Sigmoid colon (tissue), 6 donors: ENCODE measurements at regions not wholly inside any gene's neighbourhood (a gene's known extent, or its start where the extent isn't known, plus 50 kb on each side); places are given as distances from the start of the nearest gene placed in this dataset.
A peak's percentile ranks its signal among the peaks of the same experiment; 100 is the strongest.
"Not testable (repeated sequence)": the region's sequence is repeated elsewhere in the genome, so short reads cannot be mapped to it uniquely, and the experiment has no call there.

ENCODE experiments used
- DNase-seq: peaks from one replicate; pipeline ENCODE4 v3.0.0-alpha.2; 2019
- H3K27ac ChIP-seq, 4 donors: fragments of 200-600 bp; sonication (generic); one replicate each; pipeline ENCODE4 v1.5.1; 2016 to 2019; ENCODE audit warnings: mild to moderate bottlenecking in 1 of 4
- H3K27me3 ChIP-seq, 3 donors: fragments of 200-600 bp; sonication (generic); one replicate each; pipeline ENCODE4 v1.5.1; 2019; ENCODE audit warnings: mild to moderate bottlenecking in 1 of 3
- H3K36me3 ChIP-seq, 4 donors: fragments of 200-600 bp; sonication (generic); one replicate each; pipeline ENCODE4 v1.5.1; 2016 to 2019
- H3K4me1 ChIP-seq, 4 donors: fragments of 200-600 bp; sonication (generic); one replicate each; pipeline ENCODE4 v1.5.1; 2017 to 2019
- H3K4me3 ChIP-seq, 4 donors: fragments of 200-600 bp; sonication (generic); one replicate each; pipeline ENCODE4 v1.5.1; 2017 to 2019; ENCODE audit warnings: mild to moderate bottlenecking in 2 of 4, moderate library complexity in 1 of 4
- H3K9me3 ChIP-seq, 4 donors: fragments of 200-600 bp in 3 of 4; sonication (generic) in 3 of 4; one replicate each; pipeline versions ENCODE4 v1.5.1 to v1.6.1; 2013 to 2019
- CTCF ChIP-seq, 4 experiments: fragments of 450-650 bp in 3 of 4; fragments of 200-600 bp in 1 of 4; IDR thresholded peaks; one replicate each; pipeline ENCODE4 v1.5.1; 2016 to 2019; ENCODE audit warnings: antibody characterized with exemption in 4 of 4, mild to moderate bottlenecking in 3 of 4, moderate library complexity in 2 of 4
- EP300 ChIP-seq, 4 donors: sonication (generic); formaldehyde crosslinking; IDR thresholded peaks; one replicate each; pipeline ENCODE4 v1.6.1; 2017; ENCODE audit warnings: antibody characterized with exemption in 4 of 4
- POLR2A ChIP-seq, 2 donors: fragments of 450-650 bp; IDR thresholded peaks; one replicate each; pipeline ENCODE4 v1.6.1; 2016; ENCODE audit warnings: antibody characterized with exemption in 2 of 2, mild to moderate bottlenecking in 2 of 2, moderate library complexity in 2 of 2
- POLR2AphosphoS5 ChIP-seq, 4 donors: sonication (generic); formaldehyde crosslinking; IDR thresholded peaks; one replicate each; pipeline ENCODE4 v1.6.1; 2017; ENCODE audit warnings: antibody characterized with exemption in 4 of 4
- WGBS, 2 donors: extraction: QIAGEN DNeasy Blood & Tissue Kit; methylation state at CpG; one replicate each; pipeline ENCODE4 v1.1.7; 2013; 5-methylcytosine and 5-hydroxymethylcytosine counted together
- intact Hi-C: fragments of 100-400 bp; cut with DNase I; formaldehyde crosslinking; loops from one replicate; pipeline ENCODE4 v1.15.1; 2023
- donor health status: healthy with polysubstance abuse.
- donor health status: healthy.

DNA sequence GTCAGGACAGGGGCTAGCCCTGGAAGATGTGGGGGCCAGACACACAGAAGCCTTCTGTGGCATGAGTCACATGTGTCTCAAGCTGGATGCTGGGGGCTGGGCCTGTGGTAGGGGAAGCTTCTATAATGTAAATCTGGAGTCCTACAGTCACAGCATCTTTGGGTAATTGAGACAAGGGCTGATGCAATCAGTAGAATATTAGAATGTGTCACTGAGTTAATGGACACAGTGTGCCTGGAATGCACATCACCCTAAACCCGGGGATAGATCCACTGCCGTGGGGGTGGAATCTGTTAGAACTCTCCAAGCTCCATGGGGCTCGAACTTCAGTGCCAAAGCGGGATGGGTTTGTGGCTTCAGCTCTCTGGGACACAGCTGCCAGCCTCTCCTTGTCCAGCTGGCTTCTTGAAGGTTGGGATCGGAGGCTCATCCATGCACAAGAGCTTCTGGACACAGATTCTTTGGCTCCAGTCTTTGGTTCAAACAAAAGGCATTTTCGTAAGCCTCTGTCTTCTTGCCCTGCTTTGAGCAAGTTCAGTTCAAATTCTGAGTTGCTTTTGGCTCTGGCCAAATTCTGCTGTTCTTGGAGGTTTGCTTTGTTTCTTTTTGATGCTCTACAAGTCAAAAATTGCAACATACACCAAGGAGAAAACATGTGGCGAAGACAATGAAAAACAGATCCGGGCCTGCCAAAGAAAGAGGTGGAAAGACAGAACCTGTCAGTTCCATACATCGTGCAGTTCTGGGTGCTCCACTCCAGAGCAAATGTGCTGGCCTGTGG is 194.8 kb upstream of the ZNF32 start:
- 81 to 86% methylated on average over 9 of the region's 9 CpGs for WGBS, 2 donors
- intact Hi-C loops: no loop called here
- Histone ChIP-seq H3K27me3 (no peaks in the 10 kb centered on the region), H3K9me3 (no peaks in the 10 kb centered on the region), H3K36me3 (no peaks in the 10 kb centered on the region), H3K4me3 (no peak overlapping the region), H3K27ac (peak overlapping the region in 2 of 4 donors; percentile 29 to 36), H3K4me1 (no peaks in the 10 kb centered on the region)
- TF ChIP-seq POLR2AphosphoS5 (IDR thresholded peaks at IDR 0.05): no peak
- DNase-seq: peak; percentile 85

GRCh38 chr10:43842496-43842895 is 193.8 kb upstream of the ZNF32 start:
- no peak overlapping the region for H3K4me3 ChIP-seq
- H3K27ac ChIP-seq: no peak overlapping the region
- H3K9me3 ChIP-seq: no peaks in the 10 kb centered on the region
- DNase-seq: no peak
- no peaks in the 10 kb centered on the region for H3K4me1 ChIP-seq
- no peak for TF ChIP-seq EP300 (IDR thresholded peaks at IDR 0.05)
- TF ChIP-seq POLR2AphosphoS5 (IDR thresholded peaks at IDR 0.05): no peak
- no peak for TF ChIP-seq CTCF (IDR thresholded peaks at IDR 0.05)
- TF ChIP-seq POLR2A (IDR thresholded peaks at IDR 0.05): no peak
- 77 to 82% methylated on average over 9 of the region's 9 CpGs for WGBS, 2 donors
- H3K27me3 ChIP-seq: no peaks in the 10 kb centered on the region
- H3K36me3 ChIP-seq: no peaks in the 10 kb centered on the region
- intact Hi-C loops: no loop called here

- H3K36me3 ChIP-seq: no peaks in the 10 kb centered on the region
- DNase-seq: no peak
- H3K4me3 ChIP-seq: no peak overlapping the region
- H3K9me3 ChIP-seq: no peaks in the 10 kb centered on the region
- TF ChIP-seq POLR2A (IDR thresholded peaks at IDR 0.05) (no peak), POLR2AphosphoS5 (IDR thresholded peaks at IDR 0.05) (no peak), EP300 (IDR thresholded peaks at IDR 0.05) (no peak), CTCF (IDR thresholded peaks at IDR 0.05) (no peak)
- H3K27me3 ChIP-seq: no peaks in the 10 kb centered on the region
- no peak overlapping the region for H3K27ac ChIP-seq
- WGBS, 2 donors: 73 to 81% methylated on average over 6 of the region's 6 CpGs
- H3K4me1 ChIP-seq: no peaks in the 10 kb centered on the region
- intact Hi-C loops: no loop called here
Measured at GRCh38 chr10:43842072-43842471, 193.4 kb upstream of the ZNF32 start.

DNA sequence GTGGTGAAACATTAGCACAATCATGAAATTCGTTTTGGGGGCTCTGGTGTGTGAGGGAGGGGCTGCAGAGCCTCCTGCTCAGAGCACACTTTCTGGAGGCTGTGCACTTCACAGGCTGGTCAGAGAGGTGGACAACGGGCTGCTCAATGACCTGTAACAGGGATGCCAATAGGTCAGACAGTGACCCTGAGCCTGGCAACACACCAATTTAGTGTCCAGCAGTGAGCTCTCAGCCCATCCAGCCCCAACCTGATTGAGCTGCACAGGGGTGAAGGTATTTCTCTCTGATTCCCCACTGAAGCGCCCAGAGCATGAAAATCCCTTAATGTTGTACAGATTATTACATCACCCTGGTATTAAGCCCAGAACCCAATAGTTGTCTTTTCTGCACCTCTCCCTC is 191.3 kb upstream of the ZNF32 start:
- intact Hi-C loops: no loop called here
- 42 to 72% methylated on average over 3 of the region's 3 CpGs for WGBS, 2 donors

DNA sequence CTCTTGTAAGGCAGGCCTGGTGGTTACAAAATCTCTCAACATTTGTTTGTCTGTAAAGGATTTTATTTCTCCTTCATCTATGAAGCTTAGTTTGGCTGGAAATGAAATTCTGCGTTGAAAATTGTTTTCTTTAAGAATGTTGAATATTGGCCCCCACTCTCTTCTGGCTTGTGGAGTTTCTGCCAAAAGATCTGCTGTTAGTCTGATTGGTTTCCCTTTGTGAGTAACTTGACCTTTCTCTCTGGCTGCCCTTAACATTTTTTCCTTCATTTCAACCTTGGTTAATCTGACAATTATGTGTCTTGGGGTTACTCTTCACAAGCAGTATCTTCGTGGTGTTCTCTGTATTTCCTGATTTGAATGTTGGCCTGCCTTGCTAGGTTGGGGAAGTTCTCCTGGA is 186.1 kb upstream of the ZNF32 start:
- H3K9me3 ChIP-seq, H3K27ac ChIP-seq, H3K4me1 ChIP-seq, H3K27me3 ChIP-seq, DNase-seq, H3K4me3 ChIP-seq, H3K36me3 ChIP-seq, intact Hi-C loops: not testable (repeated sequence)
- WGBS, 2 donors: 64 to 78% methylated on average over 2 of the region's 2 CpGs

More for the DNA sequence above, 191.3 kb upstream of the ZNF32 start:
- H3K36me3 ChIP-seq: no peaks in the 10 kb centered on the region
- DNase-seq: no peak
- H3K4me3 ChIP-seq: no peak overlapping the region
- TF ChIP-seq POLR2A (IDR thresholded peaks at IDR 0.05) (no peak), EP300 (IDR thresholded peaks at IDR 0.05) (no peak), CTCF (IDR thresholded peaks at IDR 0.05) (no peak), POLR2AphosphoS5 (IDR thresholded peaks at IDR 0.05) (no peak)
- no peaks in the 10 kb centered on the region for H3K27me3 ChIP-seq
- no peak overlapping the region for H3K27ac ChIP-seq
- no peaks in the 10 kb centered on the region for H3K4me1 ChIP-seq
- H3K9me3 ChIP-seq: peaks cover 0 to 2% (median 0%) of the 10 kb centered on the region in 4 donors

DNA sequence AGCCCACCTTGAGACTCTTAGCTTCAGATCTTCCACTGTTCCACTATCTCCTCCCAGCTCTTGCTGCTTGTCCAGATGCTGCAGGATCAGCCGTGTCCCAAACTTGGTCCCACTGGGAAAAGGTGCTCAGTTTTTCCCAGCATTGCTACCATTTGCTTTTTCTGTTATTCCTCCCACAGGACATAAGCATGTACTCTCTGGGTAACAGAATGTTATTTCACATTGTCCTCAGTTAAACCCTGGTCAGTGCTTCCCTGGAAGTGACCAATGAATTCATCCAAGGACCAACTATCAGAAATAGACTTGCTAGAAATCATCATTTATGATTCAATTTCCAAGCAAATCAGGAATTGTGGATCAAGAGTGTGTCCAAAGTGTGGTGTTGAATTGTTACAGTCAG is 179.2 kb upstream of the ZNF32 start:
- Histone ChIP-seq H3K4me1 (peaks cover 0 to 28% (median 15%) of the 10 kb centered on the region in 4 donors), H3K36me3 (no peaks in the 10 kb centered on the region), H3K9me3 (peaks cover 0 to 6% (median 2%) of the 10 kb centered on the region in 4 donors), H3K27me3 (no peaks in the 10 kb centered on the region), H3K27ac (no peak overlapping the region), H3K4me3 (no peak overlapping the region)
- intact Hi-C loops: no loop called here
- 92 to 94% methylated on average over 1 of the region's 1 CpG for WGBS, 2 donors
- TF ChIP-seq POLR2AphosphoS5 (IDR thresholded peaks at IDR 0.05) (no peak), CTCF (IDR thresholded peaks at IDR 0.05) (no peak), POLR2A (IDR thresholded peaks at IDR 0.05) (no peak)
- no peak for DNase-seq
